GM12872 (cell line): ENCODE measurements at regions not wholly inside any gene's neighbourhood (a gene's known extent, or its start where the extent isn't known, plus 50 kb on each side); places are given as distances from the start of the nearest gene placed in this dataset.

Experiments
- TF ChIP-seq, protein P1 (sequence below): IDR thresholded peaks from 3 replicates; pipeline ENCODE4 v1.5.1; 2011; ENCODE audit warnings: low read depth, mild to moderate bottlenecking, low read length, moderate library complexity; ENCODE audit not compliant: insufficient read depth

DNA sequence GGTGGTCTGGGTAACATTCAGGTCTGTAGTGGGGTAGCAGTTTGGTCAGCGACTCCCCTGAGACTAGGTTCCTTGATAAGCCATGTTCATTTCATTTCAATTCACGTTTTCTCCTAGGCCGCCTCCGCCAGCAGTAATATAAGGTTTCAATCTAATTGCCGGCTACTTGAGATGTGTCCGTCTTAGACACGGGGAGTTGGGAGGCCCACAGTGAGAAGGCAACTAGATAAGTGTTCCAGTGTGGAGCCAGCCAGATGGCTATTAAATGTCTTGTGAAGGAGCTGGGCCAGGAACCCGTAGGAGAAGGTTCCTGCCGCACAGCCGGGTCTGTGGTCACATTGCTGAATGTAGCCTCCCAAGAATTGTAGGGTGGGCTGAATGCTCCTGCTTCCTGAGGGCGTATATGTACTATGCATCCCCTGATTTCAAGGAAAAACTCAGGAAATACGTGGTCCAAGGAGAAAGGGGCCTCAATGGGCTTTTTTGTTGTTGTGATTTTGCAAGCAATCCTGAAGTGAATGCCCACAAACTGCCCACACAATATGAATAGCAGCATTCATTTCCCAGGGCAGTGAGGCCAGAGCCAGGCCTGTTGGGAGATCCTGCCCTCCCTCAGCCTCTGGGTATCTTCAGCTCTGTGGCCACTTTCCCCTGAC, 220.6 kb upstream of the RPL34 start:
- TF ChIP-seq, protein P1, sequence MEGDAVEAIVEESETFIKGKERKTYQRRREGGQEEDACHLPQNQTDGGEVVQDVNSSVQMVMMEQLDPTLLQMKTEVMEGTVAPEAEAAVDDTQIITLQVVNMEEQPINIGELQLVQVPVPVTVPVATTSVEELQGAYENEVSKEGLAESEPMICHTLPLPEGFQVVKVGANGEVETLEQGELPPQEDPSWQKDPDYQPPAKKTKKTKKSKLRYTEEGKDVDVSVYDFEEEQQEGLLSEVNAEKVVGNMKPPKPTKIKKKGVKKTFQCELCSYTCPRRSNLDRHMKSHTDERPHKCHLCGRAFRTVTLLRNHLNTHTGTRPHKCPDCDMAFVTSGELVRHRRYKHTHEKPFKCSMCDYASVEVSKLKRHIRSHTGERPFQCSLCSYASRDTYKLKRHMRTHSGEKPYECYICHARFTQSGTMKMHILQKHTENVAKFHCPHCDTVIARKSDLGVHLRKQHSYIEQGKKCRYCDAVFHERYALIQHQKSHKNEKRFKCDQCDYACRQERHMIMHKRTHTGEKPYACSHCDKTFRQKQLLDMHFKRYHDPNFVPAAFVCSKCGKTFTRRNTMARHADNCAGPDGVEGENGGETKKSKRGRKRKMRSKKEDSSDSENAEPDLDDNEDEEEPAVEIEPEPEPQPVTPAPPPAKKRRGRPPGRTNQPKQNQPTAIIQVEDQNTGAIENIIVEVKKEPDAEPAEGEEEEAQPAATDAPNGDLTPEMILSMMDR: no peak

DNA sequence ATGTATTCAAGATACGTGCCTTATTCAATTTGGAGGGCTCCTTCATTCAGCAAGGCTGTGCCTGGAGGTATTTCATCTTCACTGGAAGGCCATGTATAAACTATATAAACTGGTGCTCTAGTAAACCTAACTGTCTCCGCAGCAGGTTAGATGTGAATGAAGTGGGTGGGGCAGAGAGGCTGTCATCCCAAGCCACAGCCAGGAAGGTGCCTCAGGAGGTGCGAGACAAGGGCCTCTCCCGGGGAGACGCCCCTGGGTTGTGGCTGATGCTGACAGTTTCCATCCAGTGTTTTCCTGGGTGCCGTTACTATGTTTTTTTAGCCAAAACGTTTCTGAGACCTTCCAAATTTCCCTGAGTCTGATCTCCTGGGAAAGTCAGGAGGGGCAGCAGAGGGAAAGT, 221.5 kb upstream of the RPL34 start:
- TF ChIP-seq, protein P1: no peak

DNA sequence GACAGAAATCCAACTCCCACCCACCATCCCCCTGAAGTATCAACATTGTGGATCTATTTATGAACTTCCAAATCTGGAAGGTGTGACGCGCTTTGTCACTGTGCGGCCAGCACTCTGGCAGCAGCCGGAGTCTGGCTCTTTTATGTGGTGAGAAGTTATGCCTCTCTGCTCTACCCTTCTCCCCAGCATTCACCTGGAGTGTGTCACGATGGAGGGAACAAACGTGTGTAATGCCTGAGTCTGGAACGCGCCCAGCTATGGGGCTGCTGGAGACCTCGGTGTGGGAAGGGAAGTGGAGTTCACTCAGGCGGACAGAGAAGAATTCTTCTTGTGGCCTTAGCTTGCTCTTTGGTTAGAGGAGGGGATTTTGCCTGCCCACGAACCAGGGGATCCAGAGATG, 222.1 kb upstream of the RPL34 start:
- TF ChIP-seq, protein P1: no peak

DNA sequence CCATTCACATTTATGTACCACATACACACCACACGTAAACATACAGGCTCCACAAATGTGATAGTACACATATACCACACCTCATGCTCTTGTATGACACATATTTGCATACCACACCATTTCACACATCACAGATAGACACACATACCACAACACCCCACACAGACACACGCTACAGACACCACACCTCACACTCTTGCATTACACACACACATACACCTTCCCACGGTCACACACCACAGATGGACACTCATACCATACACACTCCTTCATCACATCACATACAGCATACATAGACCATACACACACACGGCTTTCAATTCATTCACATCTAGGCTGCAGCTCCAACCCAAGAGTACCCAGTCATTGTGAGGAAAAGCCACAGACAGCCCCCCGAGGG, 222.5 kb upstream of the RPL34 start:
- TF ChIP-seq, protein P1: no peak

DNA sequence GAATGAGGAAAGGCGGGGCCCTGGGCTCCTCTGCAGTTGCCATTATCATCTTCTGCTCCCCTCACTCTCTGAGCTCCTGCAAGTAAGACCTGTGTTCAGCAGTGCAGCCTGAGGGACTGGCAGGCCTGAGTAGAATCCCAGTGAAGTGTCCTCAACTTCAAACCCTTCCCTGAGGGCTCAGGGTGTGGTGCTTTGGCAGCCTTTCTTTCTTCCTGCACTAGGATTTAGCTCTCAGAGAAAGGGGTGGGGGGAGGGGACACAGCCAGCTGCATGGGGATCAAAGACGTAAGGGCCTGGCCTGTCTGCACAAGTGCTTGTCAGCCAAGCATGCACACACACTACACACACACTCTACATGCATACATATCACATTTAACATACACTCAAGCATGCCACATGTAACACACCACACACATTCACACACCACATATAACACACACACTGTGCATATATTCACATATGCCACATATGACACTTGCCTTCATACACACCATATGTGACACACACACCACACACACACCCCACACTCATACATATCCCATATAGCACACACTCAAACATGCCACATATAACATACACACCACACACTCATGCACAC, 223.4 kb upstream of the RPL34 start:
- TF ChIP-seq, protein P1: no peak

DNA sequence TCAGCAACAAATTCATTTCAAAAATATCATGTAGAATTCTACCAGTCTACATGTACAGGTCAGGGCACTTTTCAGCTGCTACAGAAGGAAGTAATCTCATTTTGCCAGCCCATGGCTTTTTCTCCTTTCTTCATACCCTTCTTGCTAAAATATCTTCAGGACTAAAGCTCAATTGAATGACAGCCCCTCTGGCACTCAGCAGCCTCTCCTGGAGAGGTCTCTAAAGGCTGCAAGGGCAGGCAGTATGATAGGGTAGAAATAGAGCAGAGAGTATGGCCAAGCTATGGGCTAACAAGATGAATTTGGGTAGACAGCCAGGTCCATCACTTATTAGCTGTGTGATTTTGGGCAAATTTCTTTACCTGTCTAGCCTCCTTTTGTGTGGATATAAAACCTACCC, 224.6 kb upstream of the RPL34 start:
- TF ChIP-seq, protein P1: no peak

DNA sequence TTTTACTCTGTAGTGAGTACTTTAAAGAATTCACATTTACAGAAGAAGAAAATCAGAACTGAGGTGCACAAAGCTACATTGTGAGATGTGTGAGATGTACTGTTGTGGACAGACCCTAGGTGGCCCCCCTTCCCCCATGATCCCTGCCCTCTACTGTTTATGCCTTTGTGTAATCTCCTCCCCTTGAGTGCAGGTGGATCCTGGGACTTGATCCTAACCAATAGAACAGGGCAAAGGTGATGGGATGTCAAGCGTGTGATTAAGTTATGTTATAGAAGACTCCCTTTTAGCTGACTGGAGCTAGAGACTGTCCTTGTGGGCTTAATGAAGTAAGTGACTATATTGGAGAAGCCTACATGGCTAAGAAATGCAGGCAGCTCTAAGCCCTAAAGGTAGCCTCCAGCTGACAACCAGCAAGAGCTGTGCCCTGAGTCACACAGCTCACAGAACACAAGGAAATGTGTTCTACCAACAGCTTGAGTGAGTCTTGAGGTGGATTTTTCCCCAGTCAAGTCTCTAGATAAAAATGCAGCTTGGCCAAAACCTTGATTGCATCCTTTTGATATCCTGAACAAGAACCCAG, 225.2 kb upstream of the LEF1 start:
- TF ChIP-seq, protein P1: no peak
